IMR-90 (cell line): ENCODE measurements at regions not wholly inside any gene's neighbourhood (a gene's known extent, or its start where the extent isn't known, plus 50 kb on each side); places are given as distances from the start of the nearest gene placed in this dataset.

Experiments
- CEBPB ChIP-seq: IDR thresholded peaks from 2 replicates; pipeline ENCODE4 v1.6.1; 2012; ENCODE audit warnings: low read depth, low read length, improper control_type of control experiment
- CTCF ChIP-seq: conservative IDR thresholded peaks from 2 replicates; pipeline ENCODE4 v1.5.1; 2012; ENCODE audit warnings: mild to moderate bottlenecking, low read depth, low read length, improper control_type of control experiment
- MAZ ChIP-seq: IDR thresholded peaks from 2 replicates; pipeline ENCODE4 v1.6.1; 2012; ENCODE audit warnings: low read depth, mild to moderate bottlenecking, low read length, improper control_type of control experiment, moderate library complexity, borderline replicate concordance
- MXI1 ChIP-seq: IDR thresholded peaks from 2 replicates; pipeline ENCODE4 v1.6.1; 2012; ENCODE audit warnings: low read depth, mild to moderate bottlenecking, low read length, moderate library complexity, borderline replicate concordance
- NFE2L2 ChIP-seq: fragments of 150-350 bp; IDR thresholded peaks from 2 replicates; pipeline ENCODE4 v1.6.1; 2016; ENCODE audit warnings: low read depth, mild to moderate bottlenecking, low read length
- POLR2A ChIP-seq: IDR thresholded peaks from 2 replicates; pipeline ENCODE4 v1.6.1; 2012; ENCODE audit warnings: mild to moderate bottlenecking, low read depth, low read length
- RAD21 ChIP-seq: IDR thresholded peaks from 2 replicates; pipeline ENCODE4 v1.6.1; 2012; ENCODE audit warnings: low read length, improper control_type of control experiment
- RCOR1 ChIP-seq: IDR thresholded peaks from 2 replicates; pipeline ENCODE4 v1.6.1; 2012; ENCODE audit warnings: mild to moderate bottlenecking, low read length, improper control_type of control experiment; ENCODE audit not compliant: insufficient replicate concordance
- RFX5 ChIP-seq: IDR thresholded peaks from 2 replicates; pipeline ENCODE4 v1.8.0; 2012; ENCODE audit warnings: low read depth, mild to moderate bottlenecking, low read length, moderate library complexity
- SMC3 ChIP-seq: fragments of 150-350 bp; IDR thresholded peaks from 2 replicates; pipeline ENCODE4 v1.6.1; 2016; ENCODE audit warnings: low read depth, mild to moderate bottlenecking, antibody characterized with exemption, low read length, moderate library complexity
- USF2 ChIP-seq: fragments of 150-350 bp; IDR thresholded peaks from 2 replicates; pipeline ENCODE4 v1.6.1; 2017; ENCODE audit warnings: mild to moderate bottlenecking, antibody characterized with exemption, low read length, low read depth
- TF ChIP-seq, protein P1 (sequence below): fragments of 150-350 bp; IDR thresholded peaks from 2 replicates; pipeline ENCODE4 v1.6.1; 2016; ENCODE audit warnings: low read depth, mild to moderate bottlenecking, low read length, moderate library complexity, borderline replicate concordance

- no peak for TF ChIP-seq CTCF
- no peak for TF ChIP-seq POLR2A
- no peak for TF ChIP-seq CEBPB
- no peak for TF ChIP-seq RAD21
- TF ChIP-seq RCOR1: no peak
- TF ChIP-seq, protein P1, sequence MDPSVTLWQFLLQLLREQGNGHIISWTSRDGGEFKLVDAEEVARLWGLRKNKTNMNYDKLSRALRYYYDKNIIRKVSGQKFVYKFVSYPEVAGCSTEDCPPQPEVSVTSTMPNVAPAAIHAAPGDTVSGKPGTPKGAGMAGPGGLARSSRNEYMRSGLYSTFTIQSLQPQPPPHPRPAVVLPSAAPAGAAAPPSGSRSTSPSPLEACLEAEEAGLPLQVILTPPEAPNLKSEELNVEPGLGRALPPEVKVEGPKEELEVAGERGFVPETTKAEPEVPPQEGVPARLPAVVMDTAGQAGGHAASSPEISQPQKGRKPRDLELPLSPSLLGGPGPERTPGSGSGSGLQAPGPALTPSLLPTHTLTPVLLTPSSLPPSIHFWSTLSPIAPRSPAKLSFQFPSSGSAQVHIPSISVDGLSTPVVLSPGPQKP: no peak
- no peak for TF ChIP-seq SMC3
- no peak for TF ChIP-seq MAZ
- TF ChIP-seq RFX5: no peak
- TF ChIP-seq USF2: no peak
- no peak for TF ChIP-seq MXI1
- no peak for TF ChIP-seq NFE2L2
Measured at GRCh38 chr4:25575611-25576010, 80.0 kb upstream of the SLC34A2 start.
